OCI-LY7 (cell line): ENCODE measurements at regions not wholly inside any gene's neighbourhood (a gene's known extent, or its start where the extent isn't known, plus 50 kb on each side); places are given as distances from the start of the nearest gene placed in this dataset.

Experiments
- BruUV-seq: library from RNA; stranded (reverse); fragments of 400-500 nt; replicated peaks from 2 replicates; lab custom pipeline; 2021; lab: Mats Ljungman, UMichigan
- CTCF ChIA-PET: fragments of 300-600 bp; sonication (Branson Sonifier 250); formaldehyde crosslinking; loops from one replicate; lab custom pipeline; 2022; ENCODE audit warnings: antibody characterized with exemption; ENCODE audit not compliant: unreplicated experiment; lab: Charles Lee
- POLR2A ChIA-PET: fragments of 300-600 bp; sonication (Branson Sonifier 250); formaldehyde crosslinking; loops from one replicate; lab custom pipeline; 2022; ENCODE audit warnings: antibody characterized with exemption; lab: Charles Lee
- DNase-seq: peaks from one replicate; pipeline ENCODE4 v3.0.0-alpha.2; 2015; ENCODE audit warnings: low spot score
- H2AFZ ChIP-seq: fragments of 200-600 bp; sonication (generic), shearing (Covaris generic); 2 replicates; pipeline ENCODE4 v1.6.1; 2014; ENCODE audit warnings: mild to moderate bottlenecking, antibody characterized with exemption, low read length, moderate library complexity
- H3K27ac ChIP-seq: fragments of 200-600 bp; sonication (generic); 2 replicates; pipeline ENCODE4 v1.5.1; 2014; ENCODE audit warnings: mixed run types, low read depth, mild to moderate bottlenecking, moderate library complexity, low read length, inconsistent platforms; ENCODE audit not compliant: poor library complexity, severe bottlenecking
- H3K36me3 ChIP-seq: fragments of 200-600 bp; sonication (generic); 2 replicates; pipeline ENCODE4 v1.6.1; 2014; ENCODE audit warnings: mild to moderate bottlenecking, antibody characterized with exemption, low read length, moderate library complexity, mixed read lengths; ENCODE audit not compliant: insufficient read depth
- H3K4me1 ChIP-seq: fragments of 200-600 bp; sonication (generic); 2 replicates; pipeline ENCODE4 v1.5.1; 2014; ENCODE audit warnings: mild to moderate bottlenecking, low read length; ENCODE audit not compliant: insufficient read depth, poor library complexity, severe bottlenecking
- H3K4me2 ChIP-seq: fragments of 200-600 bp; sonication (generic); 2 replicates; pipeline ENCODE4 v1.6.1; 2014; ENCODE audit warnings: mild to moderate bottlenecking, low read length
- H3K4me3 ChIP-seq: fragments of 200-600 bp; sonication (generic); 2 replicates; pipeline ENCODE4 v1.5.1; 2014; ENCODE audit warnings: mild to moderate bottlenecking, low read depth, low read length; ENCODE audit not compliant: poor library complexity, severe bottlenecking
- H3K79me2 ChIP-seq: fragments of 200-600 bp; sonication (generic); 2 replicates; pipeline ENCODE4 v1.6.1; 2016; ENCODE audit warnings: low read depth, mild to moderate bottlenecking, low read length, moderate library complexity, mixed read lengths; ENCODE audit not compliant: insufficient read depth
- H3K9me2 ChIP-seq: fragments of 200-600 bp; sonication (generic); 2 replicates; pipeline ENCODE4 v1.6.1; 2016; ENCODE audit warnings: mild to moderate bottlenecking, low read length, mixed read lengths; ENCODE audit not compliant: insufficient read depth
- H3K9me3 ChIP-seq: fragments of 200-600 bp; sonication (generic); 2 replicates; pipeline ENCODE4 v1.6.1; 2014; ENCODE audit warnings: mild to moderate bottlenecking, mixed run types, low read length, mixed read lengths
- H4K20me1 ChIP-seq: fragments of 200-600 bp; sonication (generic); 2 replicates; pipeline ENCODE4 v1.6.1; 2014; ENCODE audit warnings: mild to moderate bottlenecking, antibody characterized with exemption, low read length, moderate library complexity, mixed read lengths; ENCODE audit not compliant: insufficient read depth
- EZH2phosphoT487 ChIP-seq: fragments of 200-600 bp; sonication (generic); IDR thresholded peaks from 2 replicates; pipeline ENCODE4 v1.6.1; 2018; ENCODE audit warnings: low read depth, borderline replicate concordance, mild to moderate bottlenecking, mixed run types, antibody characterized with exemption, low read length, moderate library complexity, mixed read lengths
- intact Hi-C: fragments of 100-400 bp; cut with micrococcal nuclease; formaldehyde crosslinking; loops from one replicate; pipeline ENCODE4 v1.10.0; 2022; ENCODE audit not compliant: unreplicated experiment
- TF ChIP-seq, protein P1 (sequence below): fragments of 200-600 bp; sonication (generic); conservative IDR thresholded peaks from 2 replicates; pipeline ENCODE4 v1.5.1; 2014; ENCODE audit warnings: mild to moderate bottlenecking, antibody characterized with exemption, low read length, moderate library complexity, mixed read lengths

DNA sequence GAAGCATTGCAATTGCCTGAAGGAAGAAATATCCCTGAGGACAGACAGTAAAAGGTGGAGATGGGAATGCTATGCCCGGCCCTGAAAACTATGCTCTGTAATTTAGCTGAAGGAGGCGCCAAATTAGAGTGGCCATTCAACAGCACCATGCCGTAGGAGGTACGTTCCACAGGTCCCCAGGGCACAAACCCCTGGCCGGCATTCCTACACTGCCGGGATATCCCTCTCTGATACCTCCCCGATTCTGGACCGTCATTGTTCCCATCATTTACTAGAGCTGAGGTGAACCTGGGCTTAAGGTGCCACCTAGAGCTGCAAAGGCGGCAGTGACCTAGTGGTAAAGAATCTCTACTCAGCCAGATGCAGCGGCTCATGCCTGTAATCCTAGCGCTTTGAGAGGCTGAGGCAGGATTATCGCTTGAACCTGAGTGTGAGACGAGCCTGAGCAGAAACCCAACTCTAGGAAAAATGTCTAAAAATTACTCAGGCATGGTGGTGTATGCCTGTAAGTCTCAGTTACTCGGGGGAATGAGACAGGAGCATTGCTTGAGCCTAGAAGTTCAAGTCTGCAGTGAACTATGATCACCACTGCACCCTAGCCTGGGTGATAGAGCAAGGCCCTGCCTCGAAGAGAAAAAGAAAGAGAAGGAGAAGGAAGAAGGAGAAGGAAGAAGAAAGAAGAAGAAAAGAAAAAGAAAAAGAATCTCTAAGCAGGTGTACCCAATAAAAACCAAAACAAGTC, 53.0 kb upstream of the TNKS2 start:
- Histone ChIP-seq H3K27ac (no peak overlapping the region), H3K9me3 (no peaks in the 10 kb centered on the region), H3K36me3 (no peaks in the 10 kb centered on the region), H2AFZ (no peak overlapping the region), H3K79me2 (no peaks in the 10 kb centered on the region), H4K20me1 (no peaks in the 10 kb centered on the region), H3K4me1 (no peaks in the 10 kb centered on the region), H3K4me2 (no peak overlapping the region), H3K4me3 (no peak overlapping the region), H3K9me2 (no peaks in the 10 kb centered on the region)
- BruUV-seq, result no TSS peak
- intact Hi-C loops, result no loop called here
- POLR2A ChIA-PET, result no interaction called here
- CTCF ChIA-PET, result no interaction called here
- no peak for TF ChIP-seq EZH2phosphoT487
- TF ChIP-seq, protein P1, sequence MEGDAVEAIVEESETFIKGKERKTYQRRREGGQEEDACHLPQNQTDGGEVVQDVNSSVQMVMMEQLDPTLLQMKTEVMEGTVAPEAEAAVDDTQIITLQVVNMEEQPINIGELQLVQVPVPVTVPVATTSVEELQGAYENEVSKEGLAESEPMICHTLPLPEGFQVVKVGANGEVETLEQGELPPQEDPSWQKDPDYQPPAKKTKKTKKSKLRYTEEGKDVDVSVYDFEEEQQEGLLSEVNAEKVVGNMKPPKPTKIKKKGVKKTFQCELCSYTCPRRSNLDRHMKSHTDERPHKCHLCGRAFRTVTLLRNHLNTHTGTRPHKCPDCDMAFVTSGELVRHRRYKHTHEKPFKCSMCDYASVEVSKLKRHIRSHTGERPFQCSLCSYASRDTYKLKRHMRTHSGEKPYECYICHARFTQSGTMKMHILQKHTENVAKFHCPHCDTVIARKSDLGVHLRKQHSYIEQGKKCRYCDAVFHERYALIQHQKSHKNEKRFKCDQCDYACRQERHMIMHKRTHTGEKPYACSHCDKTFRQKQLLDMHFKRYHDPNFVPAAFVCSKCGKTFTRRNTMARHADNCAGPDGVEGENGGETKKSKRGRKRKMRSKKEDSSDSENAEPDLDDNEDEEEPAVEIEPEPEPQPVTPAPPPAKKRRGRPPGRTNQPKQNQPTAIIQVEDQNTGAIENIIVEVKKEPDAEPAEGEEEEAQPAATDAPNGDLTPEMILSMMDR, result no peak
- DNase-seq, result no peak

GRCh38 chr10:91743465-91743864, 54.8 kb upstream of the TNKS2 start:
- H3K36me3 ChIP-seq, result no peaks in the 10 kb centered on the region
- no peak overlapping the region for H3K27ac ChIP-seq
- H2AFZ ChIP-seq, result no peak overlapping the region
- POLR2A ChIA-PET, result no interaction called here
- H4K20me1 ChIP-seq, result no peaks in the 10 kb centered on the region
- no TSS peak for BruUV-seq
- CTCF ChIA-PET, result no interaction called here
- intact Hi-C loops, result no loop called here
- no peak overlapping the region for H3K4me2 ChIP-seq
- no peak for TF ChIP-seq EZH2phosphoT487
- TF ChIP-seq, protein P1, result no peak
- no peaks in the 10 kb centered on the region for H3K9me2 ChIP-seq
- no peaks in the 10 kb centered on the region for H3K79me2 ChIP-seq
- H3K4me3 ChIP-seq, result no peak overlapping the region
- H3K9me3 ChIP-seq, result no peaks in the 10 kb centered on the region
- no peak for DNase-seq
- H3K4me1 ChIP-seq, result no peaks in the 10 kb centered on the region

- TF ChIP-seq EZH2phosphoT487, result no peak
- TF ChIP-seq, protein P1, result no peak
- Histone ChIP-seq H3K9me2 (no peaks in the 10 kb centered on the region), H3K4me2 (no peak overlapping the region), H3K4me3 (no peak overlapping the region), H3K9me3 (no peaks in the 10 kb centered on the region), H3K36me3 (no peaks in the 10 kb centered on the region), H3K4me1 (no peaks in the 10 kb centered on the region), H3K79me2 (no peaks in the 10 kb centered on the region), H2AFZ (no peak overlapping the region), H4K20me1 (no peaks in the 10 kb centered on the region), H3K27ac (no peak overlapping the region)
- DNase-seq, result no peak
- ChIA-PET CTCF (no interaction called here), POLR2A (no interaction called here)
- BruUV-seq, result no TSS peak
- intact Hi-C loops, result no loop called here
Observed at GRCh38 chr10:91742229-91742628, 56.0 kb upstream of the TNKS2 start.
